PFSK-1 (cell line): ENCODE measurements at regions not wholly inside any gene's neighbourhood (a gene's known extent, or its start where the extent isn't known, plus 50 kb on each side); places are given as distances from the start of the nearest gene placed in this dataset.

Experiments
- POLR2AphosphoS5 ChIP-seq: IDR thresholded peaks from 2 replicates; pipeline ENCODE4 v1.6.1; 2012; ENCODE audit warnings: low read depth, mild to moderate bottlenecking, control low read depth, low read length, moderate library complexity
- SIN3A ChIP-seq: IDR thresholded peaks from 2 replicates; pipeline ENCODE4 v1.6.1; 2012; ENCODE audit warnings: mild to moderate bottlenecking, low read length, moderate library complexity, borderline replicate concordance; ENCODE audit not compliant: insufficient read depth
- TAF1 ChIP-seq: IDR thresholded peaks from 2 replicates; pipeline ENCODE4 v1.6.1; 2012; ENCODE audit warnings: low read length, control low read depth, borderline replicate concordance; ENCODE audit not compliant: insufficient read depth
- TF ChIP-seq, protein P1 (sequence below), 2 experiments: IDR thresholded peaks; 2 replicates each; pipeline versions ENCODE4 v1.6.1 to v1.8.0; 2011 to 2012; ENCODE audit warnings: low read depth in 2 of 2, low read length in 2 of 2, control low read depth in 1 of 2, inconsistent platforms in 1 of 2, mild to moderate bottlenecking in 1 of 2, moderate library complexity in 1 of 2; ENCODE audit not compliant: insufficient read depth in 1 of 2

- no peak for TF ChIP-seq POLR2AphosphoS5
- TF ChIP-seq SIN3A: no peak
- TF ChIP-seq TAF1: no peak
- TF ChIP-seq, protein P1, sequence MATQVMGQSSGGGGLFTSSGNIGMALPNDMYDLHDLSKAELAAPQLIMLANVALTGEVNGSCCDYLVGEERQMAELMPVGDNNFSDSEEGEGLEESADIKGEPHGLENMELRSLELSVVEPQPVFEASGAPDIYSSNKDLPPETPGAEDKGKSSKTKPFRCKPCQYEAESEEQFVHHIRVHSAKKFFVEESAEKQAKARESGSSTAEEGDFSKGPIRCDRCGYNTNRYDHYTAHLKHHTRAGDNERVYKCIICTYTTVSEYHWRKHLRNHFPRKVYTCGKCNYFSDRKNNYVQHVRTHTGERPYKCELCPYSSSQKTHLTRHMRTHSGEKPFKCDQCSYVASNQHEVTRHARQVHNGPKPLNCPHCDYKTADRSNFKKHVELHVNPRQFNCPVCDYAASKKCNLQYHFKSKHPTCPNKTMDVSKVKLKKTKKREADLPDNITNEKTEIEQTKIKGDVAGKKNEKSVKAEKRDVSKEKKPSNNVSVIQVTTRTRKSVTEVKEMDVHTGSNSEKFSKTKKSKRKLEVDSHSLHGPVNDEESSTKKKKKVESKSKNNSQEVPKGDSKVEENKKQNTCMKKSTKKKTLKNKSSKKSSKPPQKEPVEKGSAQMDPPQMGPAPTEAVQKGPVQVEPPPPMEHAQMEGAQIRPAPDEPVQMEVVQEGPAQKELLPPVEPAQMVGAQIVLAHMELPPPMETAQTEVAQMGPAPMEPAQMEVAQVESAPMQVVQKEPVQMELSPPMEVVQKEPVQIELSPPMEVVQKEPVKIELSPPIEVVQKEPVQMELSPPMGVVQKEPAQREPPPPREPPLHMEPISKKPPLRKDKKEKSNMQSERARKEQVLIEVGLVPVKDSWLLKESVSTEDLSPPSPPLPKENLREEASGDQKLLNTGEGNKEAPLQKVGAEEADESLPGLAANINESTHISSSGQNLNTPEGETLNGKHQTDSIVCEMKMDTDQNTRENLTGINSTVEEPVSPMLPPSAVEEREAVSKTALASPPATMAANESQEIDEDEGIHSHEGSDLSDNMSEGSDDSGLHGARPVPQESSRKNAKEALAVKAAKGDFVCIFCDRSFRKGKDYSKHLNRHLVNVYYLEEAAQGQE (IDR thresholded peaks at IDR 0.05; ENCODE audit: insufficient read depth in 1 of 2, low read depth in 2 of 2, low read length in 2 of 2): peak in 1 of 2 experiments; percentile 27; a peak in 1 of 4 replicates
Measured at GRCh38 chr2:12928775-12929401, 212.2 kb downstream of the TRIB2 start.
